Keratinocyte (primary cell): ENCODE measurements at regions not wholly inside any gene's neighbourhood (a gene's known extent, or its start where the extent isn't known, plus 50 kb on each side); places are given as distances from the start of the nearest gene placed in this dataset.

Experiments
- DNase-seq: peaks from one replicate; pipeline ENCODE4 v3.0.0-alpha.2; 2011; ENCODE audit warnings: low read depth, missing footprints, low spot score
- FAIRE-seq: peaks from 2 replicates; lab custom pipeline; 2011; peaks lifted over from hg19 to GRCh38; lab: Jason Lieb, UNC
- H2AFZ ChIP-seq: 2 replicates; pipeline ENCODE4 v1.6.0; 2012; ENCODE audit warnings: low read length, control low read depth, inconsistent platforms; ENCODE audit not compliant: control insufficient read depth
- H3K27ac ChIP-seq: 2 replicates; pipeline ENCODE4 v1.5.1; 2011; ENCODE audit warnings: low read length; ENCODE audit not compliant: control insufficient read depth, insufficient read depth
- H3K27me3 ChIP-seq: 3 replicates; pipeline ENCODE4 v1.6.0; 2011; ENCODE audit warnings: low read length; ENCODE audit not compliant: control insufficient read depth, insufficient read depth; ENCODE audit errors: extremely low read depth
- H3K36me3 ChIP-seq, 2 experiments: 2 replicates in 1 of 2; 3 replicates in 1 of 2; pipeline ENCODE4 v1.5.1; 2011; ENCODE audit warnings: low read length in 2 of 2, mild to moderate bottlenecking in 1 of 2; ENCODE audit not compliant: control insufficient read depth in 2 of 2, insufficient read depth in 2 of 2; ENCODE audit errors: extremely low read depth in 1 of 2
- H3K4me1 ChIP-seq: 3 replicates; pipeline ENCODE4 v1.5.1; 2011; ENCODE audit warnings: low read length; ENCODE audit not compliant: control insufficient read depth, insufficient read depth; ENCODE audit errors: extremely low read depth
- H3K4me2 ChIP-seq: 3 replicates; pipeline ENCODE4 v1.6.0; 2011; ENCODE audit warnings: low read depth, low read length; ENCODE audit not compliant: control insufficient read depth, insufficient read depth; ENCODE audit errors: extremely low read depth
- H3K4me3 ChIP-seq, 3 experiments: fragments of 200-600 bp in 1 of 3; sonication (generic) in 1 of 3; 2 replicates in 2 of 3; 3 replicates in 1 of 3; pipeline ENCODE4 v1.5.1; 2011 to 2016; ENCODE audit warnings: low read length in 3 of 3, mild to moderate bottlenecking in 3 of 3, control low read depth in 2 of 3, inconsistent platforms in 1 of 3, low read depth in 1 of 3, mixed read lengths in 1 of 3, mixed run types in 1 of 3, moderate library complexity in 1 of 3; ENCODE audit not compliant: control insufficient read depth in 2 of 3, insufficient read depth in 2 of 3; ENCODE audit errors: extremely low read depth in 1 of 3
- H3K79me2 ChIP-seq: 2 replicates; pipeline ENCODE4 v1.6.0; 2012; ENCODE audit warnings: low read length; ENCODE audit not compliant: control insufficient read depth, insufficient read depth
- H3K9ac ChIP-seq: 3 replicates; pipeline ENCODE4 v1.6.0; 2011; ENCODE audit warnings: low read length; ENCODE audit not compliant: control insufficient read depth, insufficient read depth; ENCODE audit errors: extremely low read depth
- H3K9me1 ChIP-seq: 3 replicates; pipeline ENCODE4 v1.6.0; 2011; ENCODE audit warnings: low read length; ENCODE audit not compliant: control insufficient read depth, insufficient read depth; ENCODE audit errors: extremely low read depth
- H3K9me3 ChIP-seq: 2 replicates; pipeline ENCODE4 v1.5.1; 2012; ENCODE audit warnings: low read depth, low read length; ENCODE audit not compliant: control insufficient read depth
- H4K20me1 ChIP-seq: 3 replicates; pipeline ENCODE4 v1.6.0; 2011; ENCODE audit warnings: low read length; ENCODE audit not compliant: control insufficient read depth, insufficient read depth; ENCODE audit errors: extremely low read depth
- CTCF ChIP-seq, 3 experiments: IDR thresholded peaks in 1 of 3; conservative IDR thresholded peaks in 1 of 3; optimal IDR thresholded peaks in 1 of 3; 2 replicates in 2 of 3; 3 replicates in 1 of 3; pipeline versions ENCODE3 to v1.5.1; 2011; ENCODE audit warnings: low read length in 3 of 3, mild to moderate bottlenecking in 3 of 3, moderate library complexity in 2 of 3, control low read depth in 1 of 3, inconsistent platforms in 1 of 3; ENCODE audit not compliant: insufficient read depth in 2 of 3; ENCODE audit errors: extremely low read depth in 1 of 3
- EZH2 ChIP-seq: IDR thresholded peaks from one replicate; pipeline ENCODE4 v1.6.1; 2012; ENCODE audit warnings: inconsistent platforms, mild to moderate bottlenecking, low read length, moderate library complexity
- dilution Hi-C: fragments of 300-500 bp; cut with MboI; formaldehyde crosslinking; loops from one replicate; pipeline ENCODE4 v1.7.0; 2020; ENCODE audit warnings: low sequenced_read_pairs; ENCODE audit not compliant: extremely low pct_ligation_motif_present

GRCh38 chr7:29627631-29628030 lies 64.0 kb downstream of the PRR15 start:
- Histone ChIP-seq H3K4me1 (peaks cover 17% of the 10 kb centered on the region), H3K79me2 (no peaks in the 10 kb centered on the region), H3K9me3 (no peaks in the 10 kb centered on the region), H3K9ac (no peak overlapping the region), H3K27ac (no peak overlapping the region), H3K4me3 (no peak overlapping the region), H3K4me2 (no peak overlapping the region), H3K9me1 (no peaks in the 10 kb centered on the region), H2AFZ (no peak overlapping the region), H3K27me3 (no peaks in the 10 kb centered on the region), H4K20me1 (no peaks in the 10 kb centered on the region), H3K36me3 (no peaks in the 10 kb centered on the region)
- DNase-seq = no peak
- TF ChIP-seq EZH2 (no peak), CTCF (optimal IDR thresholded peaks at IDR 0.05 in 1 of 3, IDR thresholded peaks at IDR 0.05 in 1 of 3, conservative IDR thresholded peaks at IDR 0.05 in 1 of 3; ENCODE audit: extremely low read depth in 1 of 3, insufficient read depth in 2 of 3, low read length in 3 of 3) (no peak)
- dilution Hi-C loops = no loop called here
- FAIRE-seq = no peak

GRCh38 chr7:29629507-29629906 lies 65.9 kb downstream of the PRR15 start:
- no peak overlapping the region for H2AFZ ChIP-seq
- H3K36me3 ChIP-seq = no peaks in the 10 kb centered on the region
- H3K27ac ChIP-seq = no peak overlapping the region
- H4K20me1 ChIP-seq = no peaks in the 10 kb centered on the region
- H3K27me3 ChIP-seq = no peaks in the 10 kb centered on the region
- no peak overlapping the region for H3K4me2 ChIP-seq
- DNase-seq (no peak), FAIRE-seq (no peak)
- H3K79me2 ChIP-seq = no peaks in the 10 kb centered on the region
- H3K9ac ChIP-seq = no peak overlapping the region
- dilution Hi-C loops = no loop called here
- no peaks in the 10 kb centered on the region for H3K9me1 ChIP-seq
- TF ChIP-seq EZH2 (no peak), CTCF (optimal IDR thresholded peaks at IDR 0.05 in 1 of 3, IDR thresholded peaks at IDR 0.05 in 1 of 3, conservative IDR thresholded peaks at IDR 0.05 in 1 of 3; ENCODE audit: extremely low read depth in 1 of 3, insufficient read depth in 2 of 3, low read length in 3 of 3) (no peak)
- no peak overlapping the region for H3K4me3 ChIP-seq
- H3K4me1 ChIP-seq = no peaks in the 10 kb centered on the region
- no peaks in the 10 kb centered on the region for H3K9me3 ChIP-seq
